ENCODE measurements at regions not wholly inside any gene's neighbourhood (a gene's known extent, or its start where the extent isn't known, plus 50 kb on each side); places are given as distances from the start of the nearest gene placed in this dataset.

- TF ChIP-seq, protein P1, sequence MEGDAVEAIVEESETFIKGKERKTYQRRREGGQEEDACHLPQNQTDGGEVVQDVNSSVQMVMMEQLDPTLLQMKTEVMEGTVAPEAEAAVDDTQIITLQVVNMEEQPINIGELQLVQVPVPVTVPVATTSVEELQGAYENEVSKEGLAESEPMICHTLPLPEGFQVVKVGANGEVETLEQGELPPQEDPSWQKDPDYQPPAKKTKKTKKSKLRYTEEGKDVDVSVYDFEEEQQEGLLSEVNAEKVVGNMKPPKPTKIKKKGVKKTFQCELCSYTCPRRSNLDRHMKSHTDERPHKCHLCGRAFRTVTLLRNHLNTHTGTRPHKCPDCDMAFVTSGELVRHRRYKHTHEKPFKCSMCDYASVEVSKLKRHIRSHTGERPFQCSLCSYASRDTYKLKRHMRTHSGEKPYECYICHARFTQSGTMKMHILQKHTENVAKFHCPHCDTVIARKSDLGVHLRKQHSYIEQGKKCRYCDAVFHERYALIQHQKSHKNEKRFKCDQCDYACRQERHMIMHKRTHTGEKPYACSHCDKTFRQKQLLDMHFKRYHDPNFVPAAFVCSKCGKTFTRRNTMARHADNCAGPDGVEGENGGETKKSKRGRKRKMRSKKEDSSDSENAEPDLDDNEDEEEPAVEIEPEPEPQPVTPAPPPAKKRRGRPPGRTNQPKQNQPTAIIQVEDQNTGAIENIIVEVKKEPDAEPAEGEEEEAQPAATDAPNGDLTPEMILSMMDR (IDR thresholded peaks at IDR 0.05) = no peak
- TF ChIP-seq POLR2AphosphoS5 (IDR thresholded peaks at IDR 0.05; ENCODE audit: low read depth, low read length) (no peak), TCF7L2 (IDR thresholded peaks at IDR 0.05; ENCODE audit: low read depth, low read length) (no peak), REST (IDR thresholded peaks at IDR 0.05; ENCODE audit: insufficient read depth in 1 of 2, low read depth in 2 of 2, low read length in 1 of 2) (no peak)
These were observed 542.1 kb downstream of the BNC2 start for GRCh38 chr9:16328349-16328748.
